Stimulated activated CD8-positive, alpha-beta memory T cell treated with anti-CD3 and anti-CD28 coated beads, Interleukin-15, amount 100 ng/mL, for 48 hours (primary cell): ENCODE measurements at regions not wholly inside any gene's neighbourhood (a gene's known extent, or its start where the extent isn't known, plus 50 kb on each side); places are given as distances from the start of the nearest gene placed in this dataset.

Experiments
- DNase-seq, 2 donors: peaks; one replicate each; pipeline ENCODE4 v3.0.0-alpha.2; 2020; ENCODE audit warnings: low read depth in 2 of 2

GRCh38 chr4:138858419-138858818 lies 157.2 kb upstream of the NOCT start:
- no peak for DNase-seq

GRCh38 chr4:138857416-138857815 lies 158.2 kb upstream of the NOCT start:
- no peak for DNase-seq

GRCh38 chr4:138852681-138853080 lies 162.9 kb upstream of the NOCT start:
- DNase-seq = no peak

GRCh38 chr4:138851391-138852335 lies 163.9 kb upstream of the NOCT start:
- no peak for DNase-seq

- DNase-seq = no peak
These were observed 169.9 kb upstream of the NOCT start for GRCh38 chr4:138845664-138846063.

- DNase-seq = no peak
These were observed 170.5 kb upstream of the NOCT start for GRCh38 chr4:138845054-138845453.

- no peak for DNase-seq
These were observed 172.0 kb upstream of the NOCT start for GRCh38 chr4:138843616-138844015.

- DNase-seq = no peak
These were observed 174.2 kb upstream of the NOCT start for GRCh38 chr4:138841343-138841742.

- no peak for DNase-seq
These were observed 177.3 kb upstream of the NOCT start for GRCh38 chr4:138838251-138838650.

- no peak for DNase-seq
These were observed 179.6 kb upstream of the NOCT start for GRCh38 chr4:138835832-138836533.

GRCh38 chr4:138833974-138834373 lies 181.6 kb upstream of the NOCT start:
- DNase-seq = no peak

- peak in 1 of 2 donors; percentile 2 for DNase-seq
These were observed 183.0 kb upstream of the NOCT start for GRCh38 chr4:138832563-138832962.

GRCh38 chr4:138831948-138832347 lies 183.6 kb upstream of the NOCT start:
- DNase-seq = no peak

GRCh38 chr4:138828926-138829325 lies 186.7 kb upstream of the NOCT start:
- DNase-seq = no peak

- no peak for DNase-seq
These were observed 188.8 kb upstream of the NOCT start for GRCh38 chr4:138826754-138827153.

GRCh38 chr4:138826322-138826721 lies 189.3 kb upstream of the NOCT start:
- no peak for DNase-seq

- DNase-seq = no peak
These were observed 194.2 kb upstream of the NOCT start for GRCh38 chr4:138821331-138821730.

GRCh38 chr4:138816875-138817274 lies 198.7 kb upstream of the NOCT start:
- no peak for DNase-seq

GRCh38 chr4:138815811-138816210 lies 199.8 kb upstream of the NOCT start:
- no peak for DNase-seq

- DNase-seq = no peak
These were observed 209.8 kb upstream of the NOCT start for GRCh38 chr4:138805736-138806135.

- DNase-seq = no peak
These were observed 210.9 kb upstream of the NOCT start for GRCh38 chr4:138804711-138805110.

GRCh38 chr4:138803051-138803450 lies 212.5 kb upstream of the NOCT start:
- DNase-seq = no peak

GRCh38 chr4:138802499-138802898 lies 213.1 kb upstream of the NOCT start:
- no peak for DNase-seq
